Testis (tissue), 2 donors: ENCODE measurements at regions not wholly inside any gene's neighbourhood (a gene's known extent, or its start where the extent isn't known, plus 50 kb on each side); places are given as distances from the start of the nearest gene placed in this dataset.

Experiments used
- DNase-seq: peaks from one replicate; pipeline ENCODE4 v3.0.0-alpha.2; 2019
- H3K27ac ChIP-seq, 2 donors: fragments of 200-600 bp; sonication (generic); one replicate each; pipeline ENCODE4 v1.5.1; 2019
- H3K27me3 ChIP-seq: fragments of 200-600 bp; sonication (generic); one replicate; pipeline ENCODE4 v1.5.1; 2019
- H3K36me3 ChIP-seq: fragments of 200-600 bp; sonication (generic); one replicate; pipeline ENCODE4 v1.5.1; 2017; ENCODE audit warnings: low read depth; ENCODE audit errors: missing control alignments
- H3K4me1 ChIP-seq: fragments of 200-600 bp; sonication (generic); one replicate; pipeline ENCODE4 v1.5.1; 2019
- H3K4me3 ChIP-seq, 2 donors: fragments of 200-600 bp; sonication (generic); one replicate each; pipeline ENCODE4 v1.5.1; 2017 to 2019
- H3K9me3 ChIP-seq: fragments of 200-600 bp; sonication (generic); one replicate; pipeline ENCODE4 v1.5.1; 2017
- POLR2A ChIP-seq: fragments of 450-650 bp; IDR thresholded peaks from one replicate; pipeline ENCODE4 v1.6.1; 2017; ENCODE audit warnings: antibody characterized with exemption, mild to moderate bottlenecking, moderate library complexity
- WGBS, 2 donors: methylation state at CpG; one replicate each; pipeline ENCODE4 v1.1.5; 2018; 5-methylcytosine and 5-hydroxymethylcytosine counted together
- intact Hi-C: fragments of 100-400 bp; cut with DNase I; formaldehyde crosslinking; loops from one replicate; pipeline ENCODE4 v1.15.1; 2023; ENCODE audit warnings: low total_unique reads
- TF ChIP-seq, protein P1 (sequence below), 3 experiments: fragments of 450-650 bp in 2 of 3; fragments of 200-600 bp in 1 of 3; sonication (generic) in 1 of 3; IDR thresholded peaks; one replicate each; pipeline ENCODE4 v1.5.1; 2016 to 2019; ENCODE audit warnings: antibody characterized with exemption in 3 of 3, mild to moderate bottlenecking in 2 of 3, moderate library complexity in 1 of 3

- H3K36me3 ChIP-seq, result no peaks in the 10 kb centered on the region
- no peaks in the 10 kb centered on the region for H3K27me3 ChIP-seq
- H3K4me1 ChIP-seq, result no peaks in the 10 kb centered on the region
- intact Hi-C loops, result no loop called here
- H3K9me3 ChIP-seq, result no peaks in the 10 kb centered on the region
- no peak for DNase-seq
- H3K4me3 ChIP-seq, result no peak overlapping the region
- H3K27ac ChIP-seq, result no peak overlapping the region
- 82 to 88% methylated on average over 1 of the region's 1 CpG for WGBS, 2 donors
- TF ChIP-seq POLR2A, result no peak
- TF ChIP-seq, protein P1, sequence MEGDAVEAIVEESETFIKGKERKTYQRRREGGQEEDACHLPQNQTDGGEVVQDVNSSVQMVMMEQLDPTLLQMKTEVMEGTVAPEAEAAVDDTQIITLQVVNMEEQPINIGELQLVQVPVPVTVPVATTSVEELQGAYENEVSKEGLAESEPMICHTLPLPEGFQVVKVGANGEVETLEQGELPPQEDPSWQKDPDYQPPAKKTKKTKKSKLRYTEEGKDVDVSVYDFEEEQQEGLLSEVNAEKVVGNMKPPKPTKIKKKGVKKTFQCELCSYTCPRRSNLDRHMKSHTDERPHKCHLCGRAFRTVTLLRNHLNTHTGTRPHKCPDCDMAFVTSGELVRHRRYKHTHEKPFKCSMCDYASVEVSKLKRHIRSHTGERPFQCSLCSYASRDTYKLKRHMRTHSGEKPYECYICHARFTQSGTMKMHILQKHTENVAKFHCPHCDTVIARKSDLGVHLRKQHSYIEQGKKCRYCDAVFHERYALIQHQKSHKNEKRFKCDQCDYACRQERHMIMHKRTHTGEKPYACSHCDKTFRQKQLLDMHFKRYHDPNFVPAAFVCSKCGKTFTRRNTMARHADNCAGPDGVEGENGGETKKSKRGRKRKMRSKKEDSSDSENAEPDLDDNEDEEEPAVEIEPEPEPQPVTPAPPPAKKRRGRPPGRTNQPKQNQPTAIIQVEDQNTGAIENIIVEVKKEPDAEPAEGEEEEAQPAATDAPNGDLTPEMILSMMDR (IDR thresholded peaks at IDR 0.05), result no peak
Observed at GRCh38 chr9:81772144-81772543, 82.8 kb upstream of the TLE1 start.

DNA sequence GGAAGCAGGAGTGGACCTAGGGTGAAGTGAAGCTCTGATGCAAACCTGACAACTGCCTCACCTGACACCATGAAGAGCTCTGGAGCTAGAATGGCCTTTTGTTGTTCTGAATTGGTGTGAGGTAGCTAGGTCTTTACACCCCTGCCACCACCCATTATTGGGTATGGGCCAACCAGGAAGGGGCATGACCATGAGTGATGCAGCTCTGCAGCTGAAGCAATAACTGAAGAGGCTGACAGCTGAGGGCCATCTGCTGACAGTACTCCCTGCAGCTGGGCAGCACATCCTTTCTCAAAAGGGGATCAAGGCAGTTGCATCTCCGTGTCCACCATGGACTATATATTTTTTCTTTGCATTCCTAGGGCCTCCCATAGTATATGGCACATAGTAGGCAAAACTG lies 87.0 kb upstream of the TLE1 start:
- Histone ChIP-seq H3K4me1 (no peaks in the 10 kb centered on the region), H3K27ac (no peak overlapping the region), H3K36me3 (no peaks in the 10 kb centered on the region), H3K4me3 (no peak overlapping the region), H3K9me3 (no peaks in the 10 kb centered on the region), H3K27me3 (no peaks in the 10 kb centered on the region)
- 68 to 73% methylated on average over 1 of the region's 1 CpG for WGBS, 2 donors
- no peak for TF ChIP-seq POLR2A
- TF ChIP-seq, protein P1 (IDR thresholded peaks at IDR 0.05), result no peak
- DNase-seq, result no peak
- intact Hi-C loops, result no loop called here

DNA sequence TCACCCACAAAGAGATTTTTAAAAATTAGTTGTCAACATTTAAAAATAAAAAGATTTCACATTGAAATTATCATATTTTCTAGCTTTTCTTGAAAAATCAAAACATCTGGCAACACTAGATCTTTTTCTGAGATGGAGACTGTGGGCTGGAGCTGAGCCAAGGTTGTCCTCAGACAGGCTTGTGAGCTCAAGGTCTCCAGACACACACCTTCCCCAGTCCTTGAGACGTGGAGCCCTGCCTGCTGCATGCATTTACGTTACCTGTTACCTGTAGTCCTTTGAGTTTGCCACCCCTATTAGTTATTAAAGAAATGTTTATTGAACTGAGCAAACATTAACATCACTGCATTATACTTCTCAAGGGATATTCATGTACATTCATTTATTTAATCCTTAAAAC lies 87.5 kb upstream of the TLE1 start:
- Histone ChIP-seq H3K4me3 (no peak overlapping the region), H3K4me1 (no peaks in the 10 kb centered on the region), H3K36me3 (no peaks in the 10 kb centered on the region), H3K27me3 (no peaks in the 10 kb centered on the region), H3K9me3 (no peaks in the 10 kb centered on the region), H3K27ac (no peak overlapping the region)
- DNase-seq, result no peak
- intact Hi-C loops, result no loop called here
- TF ChIP-seq POLR2A, result no peak
- TF ChIP-seq, protein P1 (IDR thresholded peaks at IDR 0.05), result no peak
- WGBS, 2 donors, result 70 to 77% methylated on average over 2 of the region's 2 CpGs

GRCh38 chr9:81777482-81777881 lies 88.1 kb upstream of the TLE1 start:
- Histone ChIP-seq H3K36me3 (no peaks in the 10 kb centered on the region), H3K27ac (no peak overlapping the region), H3K27me3 (no peaks in the 10 kb centered on the region), H3K9me3 (no peaks in the 10 kb centered on the region), H3K4me1 (no peaks in the 10 kb centered on the region), H3K4me3 (no peak overlapping the region)
- 48 to 54% methylated on average over 3 of the region's 3 CpGs for WGBS, 2 donors
- DNase-seq, result no peak
- no peak for TF ChIP-seq POLR2A
- TF ChIP-seq, protein P1 (IDR thresholded peaks at IDR 0.05), result no peak
- intact Hi-C loops, result no loop called here

- TF ChIP-seq POLR2A, result no peak
- TF ChIP-seq, protein P1 (IDR thresholded peaks at IDR 0.05), result no peak
- no peak for DNase-seq
- no peak overlapping the region for H3K27ac ChIP-seq
- H3K36me3 ChIP-seq, result no peaks in the 10 kb centered on the region
- H3K4me1 ChIP-seq, result no peaks in the 10 kb centered on the region
- H3K27me3 ChIP-seq, result no peaks in the 10 kb centered on the region
- intact Hi-C loops, result no loop called here
- H3K9me3 ChIP-seq, result no peaks in the 10 kb centered on the region
- 93 to 95% methylated on average over 10 of the region's 10 CpGs for WGBS, 2 donors
- H3K4me3 ChIP-seq, result no peak overlapping the region
Observed at GRCh38 chr9:81782313-81782995, 93.1 kb upstream of the TLE1 start.
